GM23338 (cell line): ENCODE measurements at regions not wholly inside any gene's neighbourhood (a gene's known extent, or its start where the extent isn't known, plus 50 kb on each side); places are given as distances from the start of the nearest gene placed in this dataset.
A peak's percentile ranks its signal among the peaks of the same experiment; 100 is the strongest.

Source experiments
- ATAC-seq: fragments of 200-7000 bp; cut with Tn5 transposase; 3 replicates; pipeline ENCODE4 v1.9.1; 2020
- DNase-seq: peaks from one replicate; pipeline ENCODE4 v3.0.0-alpha.2; 2015; ENCODE audit warnings: low spot score
- H2AFZ ChIP-seq: fragments of 200-600 bp; sonication (generic); 2 replicates; pipeline ENCODE4 v1.8.0; 2016; ENCODE audit warnings: antibody characterized with exemption, mild to moderate bottlenecking, moderate library complexity
- H3F3A ChIP-seq: fragments of 200-600 bp; sonication (generic); replicated peaks from 2 replicates; pipeline ENCODE4 v1.8.0; 2017; ENCODE audit warnings: antibody characterized with exemption, mixed run types, low read depth
- H3K27ac ChIP-seq: fragments of 200-600 bp; sonication (generic); 2 replicates; pipeline ENCODE4 v1.6.1; 2016; ENCODE audit warnings: low read depth
- H3K27me3 ChIP-seq: fragments of 200-600 bp; sonication (generic); 2 replicates; pipeline ENCODE4 v1.8.0; 2016; ENCODE audit warnings: mild to moderate bottlenecking, mixed run types, moderate library complexity; ENCODE audit not compliant: insufficient read depth
- H3K36me3 ChIP-seq: fragments of 200-600 bp; sonication (generic); 2 replicates; pipeline ENCODE4 v1.8.0; 2016; ENCODE audit warnings: mild to moderate bottlenecking; ENCODE audit not compliant: insufficient read depth
- H3K4me1 ChIP-seq: fragments of 200-600 bp; sonication (generic); 2 replicates; pipeline ENCODE4 v1.8.0; 2016; ENCODE audit warnings: mild to moderate bottlenecking, moderate library complexity; ENCODE audit not compliant: insufficient read depth
- H3K4me2 ChIP-seq: fragments of 200-600 bp; sonication (generic); 2 replicates; pipeline ENCODE4 v1.7.1; 2017; ENCODE audit warnings: mixed run types
- H3K4me3 ChIP-seq: fragments of 200-600 bp; sonication (generic); 2 replicates; pipeline ENCODE4 v1.6.1; 2016; ENCODE audit warnings: mixed run types
- H3K79me2 ChIP-seq: fragments of 200-600 bp; sonication (generic); replicated peaks from 2 replicates; pipeline ENCODE4 v1.8.0; 2017; ENCODE audit warnings: mild to moderate bottlenecking; ENCODE audit not compliant: insufficient read depth
- H3K9me2 ChIP-seq: fragments of 200-600 bp; sonication (generic); 2 replicates; pipeline ENCODE4 v1.8.0; 2017; ENCODE audit not compliant: insufficient read depth
- H4K20me1 ChIP-seq: fragments of 200-600 bp; sonication (generic); replicated peaks from 2 replicates; pipeline ENCODE4 v1.8.0; 2017; ENCODE audit warnings: mild to moderate bottlenecking; ENCODE audit not compliant: insufficient read depth
- H3K27ac Mint-ChIP-seq: 2 replicates; pipeline ENCODE4 v1.8.0; 2020; ENCODE audit warnings: inconsistent platforms, mild to moderate bottlenecking, moderate library complexity, mixed read lengths
- H3K27me3 Mint-ChIP-seq: 3 replicates; pipeline ENCODE4 v1.8.0; 2022; ENCODE audit warnings: low read depth, mild to moderate bottlenecking, moderate library complexity, mixed read lengths, inconsistent platforms; ENCODE audit not compliant: insufficient read depth, poor library complexity
- H3K36me3 Mint-ChIP-seq: 3 replicates; pipeline ENCODE4 v1.8.0; 2021; ENCODE audit warnings: low read depth, mild to moderate bottlenecking, inconsistent platforms, moderate library complexity, mixed read lengths
- H3K4me1 Mint-ChIP-seq: 3 replicates; pipeline ENCODE4 v1.8.0; 2020; ENCODE audit warnings: mild to moderate bottlenecking, inconsistent platforms, mixed read lengths
- H3K4me3 Mint-ChIP-seq: 3 replicates; pipeline ENCODE4 v1.8.0; 2021; ENCODE audit warnings: moderate library complexity, mild to moderate bottlenecking, inconsistent platforms, mixed read lengths
- H3K9me3 Mint-ChIP-seq: 3 replicates; pipeline ENCODE4 v1.8.0; 2020; ENCODE audit warnings: moderate library complexity, mild to moderate bottlenecking, inconsistent platforms, mixed read lengths
- CTCF ChIP-seq, 2 experiments: fragments of 200-600 bp in 1 of 2; sonication (generic) in 1 of 2; conservative IDR thresholded peaks; 2 replicates each; pipeline versions ENCODE4 v1.5.1 to v1.6.1; 2016 to 2017; ENCODE audit warnings: antibody characterized with exemption in 2 of 2, low read depth in 2 of 2, mild to moderate bottlenecking in 2 of 2, moderate library complexity in 1 of 2
- ETS1 ChIP-seq: IDR thresholded peaks from 2 replicates; pipeline ENCODE4 v1.6.1; 2016; ENCODE audit warnings: antibody characterized with exemption
- EZH2 ChIP-seq: fragments of 200-600 bp; sonication (generic); IDR thresholded peaks from one replicate; pipeline ENCODE4 v1.8.0; 2017; ENCODE audit warnings: antibody characterized with exemption, mild to moderate bottlenecking, low read depth; ENCODE audit not compliant: unreplicated experiment
- EZH2phosphoT487 ChIP-seq: fragments of 200-600 bp; sonication (generic); IDR thresholded peaks from one replicate; pipeline ENCODE4 v1.8.1; 2018; ENCODE audit warnings: antibody characterized with exemption; ENCODE audit not compliant: unreplicated experiment
- JUNB ChIP-seq: IDR thresholded peaks from one replicate; pipeline ENCODE4 v1.6.1; 2016; ENCODE audit warnings: antibody characterized with exemption; ENCODE audit not compliant: unreplicated experiment
- NANOG ChIP-seq: IDR thresholded peaks from 2 replicates; pipeline ENCODE4 v1.6.1; 2016; ENCODE audit warnings: antibody characterized with exemption, borderline replicate concordance
- POLR2AphosphoS5 ChIP-seq: IDR thresholded peaks from 2 replicates; pipeline ENCODE4 v1.6.1; 2016; ENCODE audit warnings: antibody characterized with exemption, low read depth
- REST ChIP-seq: IDR thresholded peaks from one replicate; pipeline ENCODE4 v1.6.1; 2018; ENCODE audit warnings: antibody characterized with exemption; ENCODE audit not compliant: unreplicated experiment
- STAT1 ChIP-seq: IDR thresholded peaks from one replicate; pipeline ENCODE4 v1.6.1; 2016; ENCODE audit warnings: antibody characterized with exemption; ENCODE audit not compliant: unreplicated experiment
- ZNF114 ChIP-seq: fragments of 250-450 bp; sonication (Bioruptor Pico); IDR thresholded peaks from 2 replicates; pipeline ENCODE4 v1.5.0; 2020; ENCODE audit warnings: mild to moderate bottlenecking, moderate library complexity
- ZNF462 ChIP-seq: fragments of 250-450 bp; sonication (Bioruptor Pico); IDR thresholded peaks from 2 replicates; pipeline ENCODE4 v1.5.0; 2020; ENCODE audit warnings: mild to moderate bottlenecking, moderate library complexity

- Histone ChIP-seq H3K79me2 (no peaks in the 10 kb centered on the region), H3K4me2 (no peak overlapping the region), H3K27ac (no peak overlapping the region), H4K20me1 (no peaks in the 10 kb centered on the region), H3K9me2 (0 out of 2 replicates have a peak, but pooled peaks cover 4% of the 10 kb centered on the region), H3K36me3 (no peaks in the 10 kb centered on the region), H3K27me3 (no peaks in the 10 kb centered on the region), H3K4me3 (no peak overlapping the region), H2AFZ (peak overlapping the region; percentile 5; the same call in 1 of the 2 replicates), H3K4me1 (0 out of 2 replicates have a peak, but pooled peaks cover 3% of the 10 kb centered on the region), H3F3A (no peaks in the 10 kb centered on the region)
- Mint-ChIP-seq H3K27ac (no peak overlapping the region), H3K9me3 (no peaks in the 10 kb centered on the region; the same call in 2 of the 3 replicates), H3K27me3 (peaks cover 4% of the 10 kb centered on the region), H3K36me3 (no peaks in the 10 kb centered on the region), H3K4me1 (peaks cover 6% of the 10 kb centered on the region; the same call in 2 of the 3 replicates), H3K4me3 (no peak overlapping the region)
- ATAC-seq = no peak
- TF ChIP-seq REST = no peak
- no peak for TF ChIP-seq ZNF114 (CRISPR knock-in tag)
- TF ChIP-seq STAT1 = no peak
- no peak for TF ChIP-seq JUNB
- no peak for TF ChIP-seq ETS1
- TF ChIP-seq NANOG = no peak
- TF ChIP-seq ZNF462 (CRISPR knock-in tag) = no peak
- no peak for TF ChIP-seq EZH2phosphoT487
- TF ChIP-seq POLR2AphosphoS5 = no peak
- no peak for TF ChIP-seq CTCF (conservative IDR thresholded peaks at IDR 0.05; ENCODE audit: low read depth in 2 of 2)
- no peak for TF ChIP-seq EZH2
- no peak for DNase-seq
These were observed 52.6 kb upstream of the TCERG1 start for GRCh38 chr5:146394486-146394885.
